LNCAP (cell line): ENCODE measurements at regions not wholly inside any gene's neighbourhood (a gene's known extent, or its start where the extent isn't known, plus 50 kb on each side); places are given as distances from the start of the nearest gene placed in this dataset.

Experiments used
- CTCF ChIP-seq: fragments of 450-650 bp; IDR thresholded peaks from 2 replicates; pipeline ENCODE4 v1.5.1; 2017; ENCODE audit warnings: mild to moderate bottlenecking

DNA sequence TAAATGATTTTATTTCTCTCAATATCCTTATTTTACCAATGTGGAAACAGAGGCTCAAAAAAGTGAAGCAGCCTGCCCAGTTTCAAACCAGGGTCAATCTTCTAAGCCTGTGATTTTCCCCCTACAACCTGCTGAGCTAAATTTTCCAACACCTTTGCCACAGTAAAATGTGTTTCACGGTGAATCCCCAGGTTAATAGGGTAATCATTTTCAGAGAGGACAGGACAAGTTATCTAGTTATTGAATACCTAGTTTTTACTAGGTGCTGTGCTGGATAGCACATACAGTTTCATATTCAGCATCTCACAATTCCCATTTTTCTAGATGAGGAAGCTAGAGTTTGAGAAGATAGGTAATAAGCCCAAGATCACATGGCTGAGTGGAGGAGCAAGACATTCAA lies 236.6 kb downstream of the PTH2R start:
- TF ChIP-seq CTCF, result no peak

- no peak for TF ChIP-seq CTCF
Observed at GRCh38 chr2:208645226-208645625, 238.6 kb downstream of the PTH2R start.

GRCh38 chr2:208648368-208648767 lies 241.8 kb downstream of the PTH2R start:
- no peak for TF ChIP-seq CTCF

DNA sequence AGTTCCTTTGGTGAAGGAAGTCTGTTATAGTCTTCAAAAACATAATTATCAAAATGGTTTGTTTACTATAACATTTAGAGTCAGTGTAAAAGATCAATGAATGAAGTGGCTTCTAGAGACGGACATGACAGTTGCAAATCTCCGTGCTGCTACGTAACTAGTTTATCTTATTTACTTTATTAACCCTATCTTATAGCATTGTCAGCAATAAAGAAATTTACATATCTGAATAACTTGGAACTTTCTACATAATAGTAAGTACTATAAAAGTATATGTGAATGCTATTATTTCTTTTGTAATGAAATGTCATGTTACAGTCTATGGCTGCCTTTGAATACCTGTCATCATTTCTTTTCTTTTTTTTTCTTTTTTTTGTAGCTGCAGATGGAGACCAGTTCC lies 246.8 kb downstream of the PTH2R start:
- TF ChIP-seq CTCF, result no peak

- TF ChIP-seq CTCF, result no peak
Observed at GRCh38 chr2:208654056-208654455, 247.5 kb downstream of the PTH2R start.

DNA sequence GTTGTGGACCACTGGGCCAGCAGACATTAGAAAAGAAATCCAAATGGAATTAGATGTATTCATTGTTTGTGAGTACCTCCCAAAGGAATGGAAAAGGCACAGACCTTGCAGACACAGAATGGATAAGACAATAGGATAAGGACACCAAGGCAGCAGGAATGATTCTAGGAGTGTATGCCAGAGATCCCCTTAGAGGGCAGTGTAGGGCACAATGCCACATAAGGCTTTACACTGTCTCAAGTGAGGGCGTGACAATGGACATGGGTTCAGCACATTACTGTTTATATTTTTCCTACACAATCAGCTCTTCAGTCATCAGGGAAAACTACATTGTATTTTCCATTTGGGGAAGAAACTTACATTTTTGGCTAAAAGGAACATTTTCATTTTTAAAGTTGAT lies 250.9 kb downstream of the PTH2R start:
- TF ChIP-seq CTCF, result no peak

GRCh38 chr2:208669394-208669793 lies 262.8 kb downstream of the PTH2R start:
- no peak for TF ChIP-seq CTCF

DNA sequence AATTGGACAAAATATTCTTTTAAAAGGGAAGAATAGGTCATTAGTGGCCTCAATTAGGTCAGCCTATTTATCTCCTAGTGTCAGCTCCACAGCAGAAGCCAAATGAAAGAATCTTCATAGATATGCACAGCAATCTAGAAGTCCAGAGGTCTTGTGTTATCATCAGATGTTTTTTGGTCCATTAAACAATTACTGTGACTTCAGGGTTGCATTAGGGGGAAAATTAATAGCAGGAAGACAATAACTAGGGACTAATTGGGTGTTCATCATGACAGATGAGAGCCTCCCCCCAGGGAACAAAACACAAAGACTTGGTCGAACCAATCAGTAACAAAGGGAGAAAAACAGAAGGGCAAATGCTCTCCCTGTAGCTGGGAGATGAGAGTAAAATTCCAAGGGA lies 264.7 kb downstream of the PTH2R start:
- no peak for TF ChIP-seq CTCF
